Right ventricle myocardium superior (tissue), 1 donor: ENCODE measurements at regions not wholly inside any gene's neighbourhood (a gene's known extent, or its start where the extent isn't known, plus 50 kb on each side); places are given as distances from the start of the nearest gene placed in this dataset.
"Not testable (repeated sequence)": the region's sequence is repeated elsewhere in the genome, so short reads cannot be mapped to it uniquely, and the experiment has no call there.

Experiments used
- ATAC-seq: fragments of 200-7000 bp; cut with Tn5 transposase; one replicate; pipeline ENCODE4 v1.9.1; 2020; ENCODE audit warnings: mild to moderate bottlenecking; ENCODE audit not compliant: poor library complexity
- DNase-seq: peaks from one replicate; pipeline ENCODE4 v3.0.0-alpha.2; 2020
- intact Hi-C: fragments of 100-400 bp; cut with DNase I; formaldehyde crosslinking; loops from one replicate; pipeline ENCODE4 v1.11.2; 2022
- donor health status: DM: no; HTN: yes; CAD: no; lungs with severe emphysema.

- intact Hi-C loops = no loop called here
- ATAC-seq = no peak
- DNase-seq = no peak
Measured at GRCh38 chr2:222760301-222760897, 88.9 kb downstream of the MOGAT1 start.

- DNase-seq (no peak), ATAC-seq (no peak)
- intact Hi-C loops = no loop called here
Measured at GRCh38 chr2:222761888-222762287, 90.4 kb downstream of the MOGAT1 start.

- no peak for ATAC-seq
- intact Hi-C loops = no loop called here
- DNase-seq = no peak
Measured at GRCh38 chr2:222762342-222762741, 90.9 kb downstream of the MOGAT1 start.

- ATAC-seq, DNase-seq, intact Hi-C loops: not testable (repeated sequence)
Measured at GRCh38 chr2:222765883-222766282, 94.4 kb downstream of the MOGAT1 start.

GRCh38 chr2:222768019-222768418 is 92.8 kb upstream of the ACSL3 start:
- intact Hi-C loops, DNase-seq, ATAC-seq: not testable (repeated sequence)

GRCh38 chr2:222769446-222769845 is 91.4 kb upstream of the ACSL3 start:
- intact Hi-C loops = no loop called here
- ATAC-seq = no peak

GRCh38 chr2:222769941-222770340 is 90.9 kb upstream of the ACSL3 start:
- ATAC-seq = no peak
- DNase-seq = no peak
- intact Hi-C loops = no loop called here

More at GRCh38 chr2:222769446-222769845, 91.4 kb upstream of the ACSL3 start:
- DNase-seq = no peak

- DNase-seq = no peak
- intact Hi-C loops = no loop called here
- no peak for ATAC-seq
Measured at GRCh38 chr2:222771832-222772231, 89.0 kb upstream of the ACSL3 start.

GRCh38 chr2:222774941-222775340 is 85.9 kb upstream of the ACSL3 start:
- ATAC-seq = no peak
- DNase-seq = no peak
- intact Hi-C loops = no loop called here

GRCh38 chr2:222776792-222777191 is 84.0 kb upstream of the ACSL3 start:
- intact Hi-C loops = no loop called here
- ATAC-seq (peak; percentile 92), DNase-seq (no peak)

- intact Hi-C loops = no loop called here
Measured at GRCh38 chr2:222778400-222778799, 82.4 kb upstream of the ACSL3 start.

GRCh38 chr2:222779145-222779832 is 81.5 kb upstream of the ACSL3 start:
- DNase-seq (no peak), ATAC-seq (no peak)
- intact Hi-C loops = no loop called here

More at GRCh38 chr2:222778400-222778799, 82.4 kb upstream of the ACSL3 start:
- DNase-seq = no peak
- ATAC-seq = no peak

- ATAC-seq = no peak
- intact Hi-C loops = no loop called here
- DNase-seq = no peak
Measured at GRCh38 chr2:222780051-222780450, 80.8 kb upstream of the ACSL3 start.

- DNase-seq (no peak), ATAC-seq (no peak)
- intact Hi-C loops = no loop called here
Measured at GRCh38 chr2:222782201-222782730, 78.6 kb upstream of the ACSL3 start.

GRCh38 chr2:222783592-222783991 is 77.2 kb upstream of the ACSL3 start:
- DNase-seq = no peak
- ATAC-seq = no peak
- intact Hi-C loops = no loop called here

GRCh38 chr2:222790932-222791331 is 69.9 kb upstream of the ACSL3 start:
- ATAC-seq = no peak
- intact Hi-C loops = loop anchor here (5.0 to 10.0 kb wide), 2 partner anchors 84 to 114 kb away; no protein-coding TSS in a partner anchor
- DNase-seq = no peak

GRCh38 chr2:222792001-222792611 is 68.7 kb upstream of the ACSL3 start:
- DNase-seq (peak; percentile 80), ATAC-seq (peak; percentile 88)
- intact Hi-C loops = loop anchor here (5.0 to 10.0 kb wide), 2 partner anchors 85 to 113 kb away; no protein-coding TSS in a partner anchor

GRCh38 chr2:222794585-222795449 is 66.0 kb upstream of the ACSL3 start:
- intact Hi-C loops = loop anchor here (5.0 to 10.0 kb wide), 3 partner anchors 67 to 110 kb away; partner anchors contain the start of gene ACSL3
- ATAC-seq (no peak), DNase-seq (no peak)
